Lower lobe of right lung (tissue), 2 donors: ENCODE measurements at regions not wholly inside any gene's neighbourhood (a gene's known extent, or its start where the extent isn't known, plus 50 kb on each side); places are given as distances from the start of the nearest gene placed in this dataset.
"Not testable (repeated sequence)": the region's sequence is repeated elsewhere in the genome, so short reads cannot be mapped to it uniquely, and the experiment has no call there.

ENCODE experiments used
- ATAC-seq, 2 donors: fragments of 200-7000 bp; cut with Tn5 transposase; one replicate each; pipeline ENCODE4 v1.9.1; 2020 to 2022; ENCODE audit warnings: mild to moderate bottlenecking in 2 of 2, moderate library complexity in 2 of 2
- DNase-seq: peaks from one replicate; pipeline ENCODE4 v3.0.0-alpha.2; 2020
- H3K27ac ChIP-seq: fragments of 200-600 bp; one replicate; pipeline ENCODE4 v1.8.0; 2022
- H3K27me3 ChIP-seq: fragments of 200-600 bp; one replicate; pipeline ENCODE4 v1.8.0; 2022; ENCODE audit warnings: low read depth
- H3K36me3 ChIP-seq: fragments of 200-600 bp; one replicate; pipeline ENCODE4 v1.8.0; 2022; ENCODE audit warnings: mild to moderate bottlenecking
- H3K4me1 ChIP-seq: fragments of 200-600 bp; one replicate; pipeline ENCODE4 v1.8.0; 2022
- H3K4me3 ChIP-seq: fragments of 200-600 bp; one replicate; pipeline ENCODE4 v1.8.0; 2022; ENCODE audit warnings: mild to moderate bottlenecking
- H3K9me3 ChIP-seq: fragments of 200-600 bp; one replicate; pipeline ENCODE4 v1.8.0; 2022
- CTCF ChIP-seq: fragments of 200-600 bp; IDR thresholded peaks from one replicate; pipeline ENCODE4 v1.8.0; 2022; ENCODE audit warnings: antibody characterized with exemption, mild to moderate bottlenecking
- intact Hi-C: fragments of 100-400 bp; cut with DNase I; formaldehyde crosslinking; loops from one replicate; pipeline ENCODE4 v1.11.0; 2022
- donor health status: DM: no; HTN: yes; CAD: no; lungs with severe emphysema.

DNA sequence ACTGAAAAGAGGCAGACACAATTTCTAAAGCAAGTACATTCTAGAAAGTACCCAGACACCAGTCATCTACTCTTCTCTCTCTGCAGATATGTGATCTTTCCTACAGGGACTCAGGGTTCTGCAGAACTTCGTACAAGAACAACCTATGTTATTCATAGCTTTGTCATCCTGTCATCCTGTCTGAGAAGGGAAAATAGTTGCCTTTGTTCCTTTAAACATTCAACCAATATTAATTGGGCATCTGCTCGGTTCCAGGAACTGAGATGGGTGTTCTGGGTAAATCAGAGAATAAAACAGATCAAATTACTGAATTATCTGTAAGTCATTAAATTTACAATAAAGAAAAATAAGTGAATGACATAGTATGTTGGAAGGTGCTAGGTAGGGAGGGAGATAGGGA lies 504.9 kb downstream of the MATN1 start:
- H3K9me3 ChIP-seq, result no peaks in the 10 kb centered on the region
- H3K4me3 ChIP-seq, result no peak overlapping the region
- no peak overlapping the region for H3K27ac ChIP-seq
- no peaks in the 10 kb centered on the region for H3K36me3 ChIP-seq
- ATAC-seq (no peak), DNase-seq (no peak)
- TF ChIP-seq CTCF, result no peak
- intact Hi-C loops, result no loop called here
- no peaks in the 10 kb centered on the region for H3K27me3 ChIP-seq
- H3K4me1 ChIP-seq, result no peaks in the 10 kb centered on the region

GRCh38 chr1:30216602-30217001 lies 506.8 kb downstream of the MATN1 start:
- Histone ChIP-seq H3K9me3 (no peaks in the 10 kb centered on the region), H3K36me3 (no peaks in the 10 kb centered on the region), H3K4me3 (no peak overlapping the region), H3K4me1 (no peaks in the 10 kb centered on the region), H3K27ac (no peak overlapping the region), H3K27me3 (no peaks in the 10 kb centered on the region)
- intact Hi-C loops, result no loop called here
- ATAC-seq, result no peak
- TF ChIP-seq CTCF, result no peak
- DNase-seq, result no peak

DNA sequence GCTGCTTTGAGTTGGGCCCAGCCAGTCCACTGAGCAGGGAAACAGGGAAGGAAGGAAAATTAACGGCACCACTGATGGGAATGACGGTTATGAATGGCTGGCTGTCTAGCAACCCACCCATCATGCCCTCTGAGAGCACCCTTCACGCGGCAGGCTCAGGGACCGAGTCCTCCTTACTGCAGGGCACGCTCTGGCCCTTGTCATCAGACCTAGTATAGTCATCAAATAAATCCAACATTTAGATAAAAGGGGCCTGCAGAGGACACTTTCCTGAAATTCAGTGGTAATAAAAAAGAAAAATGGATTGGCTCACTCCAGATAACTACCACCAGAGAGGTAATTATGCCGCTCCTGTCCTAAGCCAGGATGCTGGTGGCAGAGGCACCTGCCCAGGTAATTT lies 509.4 kb downstream of the MATN1 start:
- no peaks in the 10 kb centered on the region for H3K4me1 ChIP-seq
- no peak overlapping the region for H3K4me3 ChIP-seq
- ATAC-seq (no peak), DNase-seq (no peak)
- intact Hi-C loops, result no loop called here
- H3K27me3 ChIP-seq, result peaks cover 5% of the 10 kb centered on the region
- no peak overlapping the region for H3K27ac ChIP-seq
- H3K36me3 ChIP-seq, result no peaks in the 10 kb centered on the region
- no peaks in the 10 kb centered on the region for H3K9me3 ChIP-seq
- TF ChIP-seq CTCF, result no peak

DNA sequence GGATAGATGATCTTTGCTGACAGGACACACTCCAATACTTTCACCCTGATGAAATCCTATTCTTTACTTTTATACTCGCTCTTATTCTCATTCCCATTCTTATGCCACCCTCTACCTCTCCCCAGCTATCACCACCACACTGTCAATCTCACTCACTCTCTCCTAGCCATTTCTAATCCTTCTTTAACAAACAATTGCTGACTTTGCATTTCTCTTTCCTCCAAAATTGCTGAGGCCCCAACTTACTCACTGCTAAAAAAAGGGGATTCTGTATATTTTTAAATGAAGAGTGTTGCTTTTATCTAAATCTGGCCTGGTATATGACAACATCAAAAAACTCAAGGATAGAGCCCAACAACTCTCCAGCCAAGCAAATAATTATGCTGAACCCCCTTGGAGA lies 515.4 kb downstream of the MATN1 start:
- intact Hi-C loops, H3K4me1 ChIP-seq, H3K27ac ChIP-seq, ATAC-seq, H3K36me3 ChIP-seq, H3K9me3 ChIP-seq, H3K4me3 ChIP-seq, DNase-seq, H3K27me3 ChIP-seq: not testable (repeated sequence)

- H3K9me3 ChIP-seq, H3K4me1 ChIP-seq, H3K4me3 ChIP-seq, H3K27me3 ChIP-seq, H3K27ac ChIP-seq, intact Hi-C loops, DNase-seq, H3K36me3 ChIP-seq, ATAC-seq: not testable (repeated sequence)
Observed at GRCh38 chr1:30206631-30207030, 516.8 kb downstream of the MATN1 start.

- H3K27ac ChIP-seq, H3K27me3 ChIP-seq, H3K4me1 ChIP-seq, DNase-seq, H3K9me3 ChIP-seq, H3K36me3 ChIP-seq, H3K4me3 ChIP-seq, intact Hi-C loops, ATAC-seq: not testable (repeated sequence)
Observed at GRCh38 chr1:30204916-30205315, 518.5 kb downstream of the MATN1 start.

GRCh38 chr1:30201015-30201414 lies 522.4 kb downstream of the MATN1 start:
- no peaks in the 10 kb centered on the region for H3K9me3 ChIP-seq
- no peaks in the 10 kb centered on the region for H3K4me1 ChIP-seq
- no peak overlapping the region for H3K27ac ChIP-seq
- DNase-seq (no peak), ATAC-seq (no peak)
- no peak overlapping the region for H3K4me3 ChIP-seq
- no peaks in the 10 kb centered on the region for H3K36me3 ChIP-seq
- intact Hi-C loops, result no loop called here
- H3K27me3 ChIP-seq, result no peaks in the 10 kb centered on the region
- TF ChIP-seq CTCF, result no peak
